ENCODE measurements at regions not wholly inside any gene's neighbourhood (a gene's known extent, or its start where the extent isn't known, plus 50 kb on each side); places are given as distances from the start of the nearest gene placed in this dataset.

DNA sequence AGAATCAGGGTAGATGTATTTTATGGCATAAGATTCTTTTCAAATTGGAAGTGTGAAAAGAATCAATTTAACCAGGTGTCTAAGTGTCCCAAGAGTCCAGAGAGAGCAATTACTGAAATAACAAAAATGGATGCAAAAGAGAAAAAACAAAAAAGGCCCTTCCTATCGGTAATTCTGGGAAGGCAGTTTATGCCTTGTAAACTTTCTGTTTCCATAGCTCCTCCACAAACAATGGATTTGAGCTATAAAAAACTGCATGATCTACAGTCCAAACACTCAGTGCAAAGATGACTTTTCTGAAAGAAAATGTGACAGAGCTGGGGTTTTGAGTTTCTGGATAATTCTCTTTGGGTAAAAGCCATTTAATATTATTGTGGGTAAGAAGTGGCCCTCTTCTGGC, 366.1 kb downstream of the EN1 start:
- Histone ChIP-seq H3K79me1 (replicated peaks; ENCODE audit: low read length, poor library complexity, severe bottlenecking) (no peaks in the 10 kb centered on the region), H3K27ac (ENCODE audit: low read length, poor library complexity, severe bottlenecking) (no peak overlapping the region), H2BK120ac (ENCODE audit: low read depth, low read length) (no peak overlapping the region), H3K23ac (ENCODE audit: low read length in 2 of 2) (no peak overlapping the region), H3K27me3 (ENCODE audit: control insufficient read depth in 1 of 2, insufficient read depth in 1 of 2, low read length in 2 of 2) (peaks cover 0 to 19% of the 10 kb centered on the region in 2 experiments), H2BK5ac (ENCODE audit: low read depth, low read length, poor library complexity, severe bottlenecking) (no peak overlapping the region), H2AK5ac (ENCODE audit: low read length, severe bottlenecking) (no peak overlapping the region), H3K18ac (ENCODE audit: low read depth in 1 of 2, low read length in 2 of 2) (no peak overlapping the region), H3K4me1 (ENCODE audit: control insufficient read depth, insufficient read depth, low read depth, low read length) (no peaks in the 10 kb centered on the region), H3K9ac (ENCODE audit: low read length) (no peak overlapping the region), H3K4me3 (ENCODE audit: insufficient read depth in 1 of 2, low read depth in 1 of 2, low read length in 2 of 2) (no peak overlapping the region), H4K91ac (ENCODE audit: low read length) (no peak overlapping the region), H3K9me3 (ENCODE audit: control insufficient read depth, low read length) (no peaks in the 10 kb centered on the region), H2BK12ac (ENCODE audit: low read length in 2 of 2) (no peak overlapping the region), H2BK15ac (ENCODE audit: low read depth, poor library complexity, severe bottlenecking) (no peak overlapping the region), H3K14ac (ENCODE audit: low read length in 2 of 2) (no peak overlapping the region), H2AFZ (ENCODE audit: low read depth, low read length) (no peak overlapping the region), H3K4ac (ENCODE audit: low read depth in 1 of 2, low read length in 2 of 2) (no peak overlapping the region), H4K8ac (ENCODE audit: low read length) (no peak overlapping the region), H3K36me3 (ENCODE audit: control insufficient read depth in 1 of 2, insufficient read depth in 2 of 2, low read depth in 1 of 2, low read length in 2 of 2) (no peaks in the 10 kb centered on the region), H3K4me2 (ENCODE audit: low read length, poor library complexity, severe bottlenecking) (no peak overlapping the region)
- no peak for DNase-seq
- WGBS, result 60% methylated on average over 1 of the region's 1 CpG

- H3K9me3 ChIP-seq (ENCODE audit: control insufficient read depth, low read length), result no peaks in the 10 kb centered on the region
- no peak overlapping the region for H2BK5ac ChIP-seq (ENCODE audit: low read depth, low read length, poor library complexity, severe bottlenecking)
- H3K4me3 ChIP-seq (ENCODE audit: insufficient read depth in 1 of 2, low read depth in 1 of 2, low read length in 2 of 2), result no peak overlapping the region
- no peaks in the 10 kb centered on the region for H3K36me3 ChIP-seq (ENCODE audit: control insufficient read depth in 1 of 2, insufficient read depth in 2 of 2, low read depth in 1 of 2, low read length in 2 of 2)
- no peak for DNase-seq
- H4K8ac ChIP-seq (ENCODE audit: low read length), result no peak overlapping the region
- no peak overlapping the region for H3K9ac ChIP-seq (ENCODE audit: low read length)
- no peak overlapping the region for H2AK5ac ChIP-seq (ENCODE audit: low read length, severe bottlenecking)
- no peaks in the 10 kb centered on the region for H3K4me1 ChIP-seq (ENCODE audit: control insufficient read depth, insufficient read depth, low read depth, low read length)
- H3K27me3 ChIP-seq (ENCODE audit: control insufficient read depth in 1 of 2, insufficient read depth in 1 of 2, low read length in 2 of 2), result peaks cover 0 to 16% of the 10 kb centered on the region in 2 experiments
- no peak overlapping the region for H2AFZ ChIP-seq (ENCODE audit: low read depth, low read length)
- 81% methylated on average over 5 of the region's 5 CpGs for WGBS
- no peak overlapping the region for H2BK120ac ChIP-seq (ENCODE audit: low read depth, low read length)
- no peak overlapping the region for H3K4me2 ChIP-seq (ENCODE audit: low read length, poor library complexity, severe bottlenecking)
- H3K23ac ChIP-seq (ENCODE audit: low read length in 2 of 2), result no peak overlapping the region
- no peak overlapping the region for H4K91ac ChIP-seq (ENCODE audit: low read length)
- no peak overlapping the region for H3K4ac ChIP-seq (ENCODE audit: low read depth in 1 of 2, low read length in 2 of 2)
- no peaks in the 10 kb centered on the region for H3K79me1 ChIP-seq (replicated peaks; ENCODE audit: low read length, poor library complexity, severe bottlenecking)
- no peak overlapping the region for H3K14ac ChIP-seq (ENCODE audit: low read length in 2 of 2)
- no peak overlapping the region for H2BK12ac ChIP-seq (ENCODE audit: low read length in 2 of 2)
- H3K27ac ChIP-seq (ENCODE audit: low read length, poor library complexity, severe bottlenecking), result no peak overlapping the region
- H3K18ac ChIP-seq (ENCODE audit: low read depth in 1 of 2, low read length in 2 of 2), result no peak overlapping the region
- no peak overlapping the region for H2BK15ac ChIP-seq (ENCODE audit: low read depth, poor library complexity, severe bottlenecking)
Observed at GRCh38 chr2:118479020-118479419, 368.4 kb downstream of the EN1 start.

DNA sequence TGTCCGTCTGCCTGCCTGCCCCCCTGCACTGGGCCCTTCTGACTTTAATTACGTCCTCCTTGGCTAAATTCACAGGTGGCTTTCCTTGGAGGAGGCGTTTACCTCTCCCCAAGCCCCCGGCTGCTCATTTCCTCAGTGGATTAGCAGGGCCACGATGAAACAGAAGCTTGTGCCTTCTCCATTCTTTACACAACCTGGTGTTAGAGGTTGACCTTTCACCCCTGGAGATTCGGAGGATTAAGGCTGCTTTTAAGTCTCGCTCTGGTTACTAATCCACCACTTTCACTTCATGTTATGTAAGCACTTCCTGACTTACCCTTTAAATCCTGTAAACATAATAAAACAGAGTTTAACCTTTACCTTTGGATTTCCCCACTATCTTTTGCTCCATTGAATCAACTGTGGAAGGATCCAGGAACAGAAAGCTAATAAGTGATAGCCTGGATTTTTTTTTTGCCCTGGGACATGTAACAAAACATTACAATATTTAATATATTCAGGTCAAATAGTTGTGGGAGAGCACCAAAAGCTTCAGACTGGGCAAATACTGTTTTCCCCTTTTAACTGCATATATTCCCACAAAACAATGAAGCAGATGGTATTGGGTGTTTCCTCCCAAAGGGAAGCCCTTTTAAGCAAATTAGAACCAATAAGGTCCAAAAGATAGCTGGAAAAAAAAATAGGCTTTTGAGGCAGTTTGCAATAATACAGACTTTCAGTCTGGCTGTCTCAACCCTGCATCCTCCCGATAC, 370.2 kb downstream of the EN1 start:
- Histone ChIP-seq H3K9me3 (ENCODE audit: control insufficient read depth, low read length) (no peaks in the 10 kb centered on the region), H2BK120ac (ENCODE audit: low read depth, low read length) (no peak overlapping the region), H3K4me2 (ENCODE audit: low read length, poor library complexity, severe bottlenecking) (no peak overlapping the region), H4K8ac (ENCODE audit: low read length) (no peak overlapping the region), H2AK5ac (ENCODE audit: low read length, severe bottlenecking) (no peak overlapping the region), H3K4ac (ENCODE audit: low read depth in 1 of 2, low read length in 2 of 2) (no peak overlapping the region), H3K18ac (ENCODE audit: low read depth in 1 of 2, low read length in 2 of 2) (no peak overlapping the region), H3K27me3 (ENCODE audit: control insufficient read depth in 1 of 2, insufficient read depth in 1 of 2, low read length in 2 of 2) (peaks cover 0 to 5% of the 10 kb centered on the region in 2 experiments), H3K23ac (ENCODE audit: low read length in 2 of 2) (no peak overlapping the region), H3K27ac (ENCODE audit: low read length, poor library complexity, severe bottlenecking) (no peak overlapping the region), H2AFZ (ENCODE audit: low read depth, low read length) (no peak overlapping the region), H3K9ac (ENCODE audit: low read length) (no peak overlapping the region), H2BK15ac (ENCODE audit: low read depth, poor library complexity, severe bottlenecking) (no peak overlapping the region), H2BK5ac (ENCODE audit: low read depth, low read length, poor library complexity, severe bottlenecking) (no peak overlapping the region), H2BK12ac (ENCODE audit: low read length in 2 of 2) (no peak overlapping the region), H3K4me1 (ENCODE audit: control insufficient read depth, insufficient read depth, low read depth, low read length) (no peaks in the 10 kb centered on the region), H3K36me3 (ENCODE audit: control insufficient read depth in 1 of 2, insufficient read depth in 2 of 2, low read depth in 1 of 2, low read length in 2 of 2) (no peaks in the 10 kb centered on the region), H3K79me1 (replicated peaks; ENCODE audit: low read length, poor library complexity, severe bottlenecking) (no peaks in the 10 kb centered on the region), H4K91ac (ENCODE audit: low read length) (no peak overlapping the region), H3K4me3 (ENCODE audit: insufficient read depth in 1 of 2, low read depth in 1 of 2, low read length in 2 of 2) (no peak overlapping the region), H3K14ac (ENCODE audit: low read length in 2 of 2) (no peak overlapping the region)
- 20% methylated on average over 8 of the region's 8 CpGs for WGBS
- no peak for DNase-seq

DNA sequence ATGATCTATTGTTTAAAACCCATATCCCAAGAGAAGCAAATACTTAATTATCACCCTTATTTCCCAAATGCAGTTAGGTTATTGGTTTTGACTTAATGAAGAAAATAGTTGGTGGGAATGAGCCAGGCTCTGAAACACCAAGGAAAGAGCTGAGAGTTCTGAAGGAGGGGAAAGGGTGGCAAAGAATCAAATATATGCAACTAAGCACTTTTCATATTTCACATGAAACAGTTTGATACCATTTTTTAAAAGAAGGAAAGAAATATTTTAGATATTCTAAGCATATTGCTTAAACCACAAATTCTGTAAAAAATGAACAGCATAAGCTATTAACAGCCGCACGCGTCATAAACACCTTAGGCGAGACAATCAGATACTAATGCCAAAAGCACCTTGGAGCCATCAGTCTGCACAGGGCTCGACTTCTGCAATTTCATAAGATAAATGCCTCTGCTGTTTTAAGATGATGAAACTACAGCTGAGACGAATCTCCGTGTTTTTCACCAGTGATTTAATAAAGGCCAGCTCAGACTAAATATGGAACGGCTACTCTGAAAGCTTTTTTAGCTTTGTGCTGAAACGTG, 371.7 kb downstream of the EN1 start:
- no peak for DNase-seq
- no peak overlapping the region for H3K14ac ChIP-seq (ENCODE audit: low read length in 2 of 2)
- no peak overlapping the region for H2BK15ac ChIP-seq (ENCODE audit: low read depth, poor library complexity, severe bottlenecking)
- no peak overlapping the region for H3K9ac ChIP-seq (ENCODE audit: low read length)
- H3K27ac ChIP-seq (ENCODE audit: low read length, poor library complexity, severe bottlenecking), result no peak overlapping the region
- H3K36me3 ChIP-seq (ENCODE audit: control insufficient read depth in 1 of 2, insufficient read depth in 2 of 2, low read depth in 1 of 2, low read length in 2 of 2), result no peaks in the 10 kb centered on the region
- no peak overlapping the region for H2AFZ ChIP-seq (ENCODE audit: low read depth, low read length)
- no peaks in the 10 kb centered on the region for H3K4me1 ChIP-seq (ENCODE audit: control insufficient read depth, insufficient read depth, low read depth, low read length)
- no peak overlapping the region for H2AK5ac ChIP-seq (ENCODE audit: low read length, severe bottlenecking)
- no peak overlapping the region for H3K23ac ChIP-seq (ENCODE audit: low read length in 2 of 2)
- no peak overlapping the region for H2BK5ac ChIP-seq (ENCODE audit: low read depth, low read length, poor library complexity, severe bottlenecking)
- no peaks in the 10 kb centered on the region for H3K79me1 ChIP-seq (replicated peaks; ENCODE audit: low read length, poor library complexity, severe bottlenecking)
- H3K4me2 ChIP-seq (ENCODE audit: low read length, poor library complexity, severe bottlenecking), result no peak overlapping the region
- WGBS, result 85% methylated on average over 9 of the region's 9 CpGs
- H3K27me3 ChIP-seq (ENCODE audit: control insufficient read depth in 1 of 2, insufficient read depth in 1 of 2, low read length in 2 of 2), result peaks cover 0 to 5% of the 10 kb centered on the region in 2 experiments
- no peak overlapping the region for H2BK12ac ChIP-seq (ENCODE audit: low read length in 2 of 2)
- no peak overlapping the region for H4K8ac ChIP-seq (ENCODE audit: low read length)
- H3K9me3 ChIP-seq (ENCODE audit: control insufficient read depth, low read length), result no peaks in the 10 kb centered on the region
- H3K4ac ChIP-seq (ENCODE audit: low read depth in 1 of 2, low read length in 2 of 2), result no peak overlapping the region
- no peak overlapping the region for H4K91ac ChIP-seq (ENCODE audit: low read length)
- H2BK120ac ChIP-seq (ENCODE audit: low read depth, low read length), result no peak overlapping the region
- H3K4me3 ChIP-seq (ENCODE audit: insufficient read depth in 1 of 2, low read depth in 1 of 2, low read length in 2 of 2), result no peak overlapping the region
- H3K18ac ChIP-seq (ENCODE audit: low read depth in 1 of 2, low read length in 2 of 2), result no peak overlapping the region
